ENCODE measurements at regions not wholly inside any gene's neighbourhood (a gene's known extent, or its start where the extent isn't known, plus 50 kb on each side); places are given as distances from the start of the nearest gene placed in this dataset.

DNA sequence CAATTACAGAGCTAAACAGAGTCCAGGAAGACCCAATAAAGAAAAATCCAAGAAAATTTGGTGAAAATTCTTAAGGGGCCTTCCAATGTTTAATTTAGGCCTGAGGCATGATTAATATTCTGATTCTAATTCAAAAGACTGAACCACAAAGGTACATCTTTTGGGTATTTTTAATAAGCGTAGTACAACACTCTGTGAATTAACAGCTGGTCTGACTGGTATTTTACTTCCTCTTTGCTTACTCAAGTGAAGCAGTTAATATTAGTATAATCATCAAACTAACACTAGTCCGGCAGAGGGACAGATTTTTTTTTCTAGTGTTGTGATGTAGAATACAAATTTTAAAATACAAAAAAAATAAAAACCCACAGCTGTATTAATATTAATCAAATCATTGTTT lies 652.9 kb downstream of the NR4A2 start:
- no peaks in the 10 kb centered on the region for H3K79me2 ChIP-seq (ENCODE audit: control insufficient read depth, insufficient read depth, low read length)
- H3K4me2 ChIP-seq (ENCODE audit: extremely low read depth, insufficient read depth, low read length) = no peak overlapping the region
- no peak overlapping the region for H3K4me3 ChIP-seq (replicated peaks in 1 of 4; ENCODE audit: control extremely low read depth in 1 of 4, insufficient read depth in 1 of 4, low read depth in 3 of 4, low read length in 4 of 4)
- H3K9ac ChIP-seq (ENCODE audit: insufficient read depth, low read length) = no peak overlapping the region
- no peaks in the 10 kb centered on the region for H3K4me1 ChIP-seq (ENCODE audit: control insufficient read depth, extremely low read depth, insufficient read depth, low read length)
- no peaks in the 10 kb centered on the region for H3K9me3 ChIP-seq (ENCODE audit: control insufficient read depth, insufficient read depth, low read depth, low read length)
- DNase-seq (ENCODE audit: low read depth in 2 of 2) = no peak
- no peaks in the 10 kb centered on the region for H3K27me3 ChIP-seq (ENCODE audit: control insufficient read depth, insufficient read depth, low read length)
- H3K27ac ChIP-seq (ENCODE audit: insufficient read depth, low read length) = no peak overlapping the region
- no peaks in the 10 kb centered on the region for H3K36me3 ChIP-seq (ENCODE audit: control insufficient read depth, insufficient read depth, low read length)
- H4K20me1 ChIP-seq (ENCODE audit: control insufficient read depth, extremely low read depth, insufficient read depth, low read length) = no peaks in the 10 kb centered on the region
- H2AFZ ChIP-seq (ENCODE audit: low read length) = no peak overlapping the region
- TF ChIP-seq CTCF (conservative IDR thresholded peaks at IDR 0.05 in 1 of 2, IDR thresholded peaks at IDR 0.05 in 1 of 2; ENCODE audit: low read depth in 1 of 2, low read length in 2 of 2) (no peak), EZH2 (IDR thresholded peaks at IDR 0.05; ENCODE audit: low read length, missing control alignments) (no peak)

DNA sequence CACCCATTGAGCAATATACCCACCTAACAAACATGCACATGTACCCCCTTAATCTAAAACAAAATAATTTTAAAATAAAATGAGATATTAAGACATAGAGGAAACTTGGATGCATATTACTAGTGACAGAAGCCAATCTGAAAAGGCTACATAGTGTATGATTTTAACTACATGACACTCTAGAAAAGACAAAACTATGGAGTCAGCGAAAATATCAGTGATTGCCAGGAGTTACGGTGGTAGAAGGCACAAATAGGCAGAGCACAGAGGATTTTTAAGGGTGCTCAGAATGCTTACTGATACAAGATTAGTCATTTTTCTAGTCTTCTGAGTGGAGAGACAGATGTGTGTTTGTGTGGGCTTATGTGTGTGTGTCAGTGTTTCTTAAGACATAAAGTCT lies 656.6 kb downstream of the NR4A2 start:
- H3K4me1 ChIP-seq (ENCODE audit: control insufficient read depth, extremely low read depth, insufficient read depth, low read length) = no peaks in the 10 kb centered on the region
- H4K20me1 ChIP-seq (ENCODE audit: control insufficient read depth, extremely low read depth, insufficient read depth, low read length) = no peaks in the 10 kb centered on the region
- no peak overlapping the region for H3K27ac ChIP-seq (ENCODE audit: insufficient read depth, low read length)
- no peak overlapping the region for H3K9ac ChIP-seq (ENCODE audit: insufficient read depth, low read length)
- no peak overlapping the region for H3K4me3 ChIP-seq (replicated peaks in 1 of 4; ENCODE audit: control extremely low read depth in 1 of 4, insufficient read depth in 1 of 4, low read depth in 3 of 4, low read length in 4 of 4)
- H2AFZ ChIP-seq (ENCODE audit: low read length) = no peak overlapping the region
- DNase-seq (ENCODE audit: low read depth in 2 of 2) = no peak
- H3K79me2 ChIP-seq (ENCODE audit: control insufficient read depth, insufficient read depth, low read length) = no peaks in the 10 kb centered on the region
- TF ChIP-seq EZH2 (IDR thresholded peaks at IDR 0.05; ENCODE audit: low read length, missing control alignments) (no peak), CTCF (conservative IDR thresholded peaks at IDR 0.05 in 1 of 2, IDR thresholded peaks at IDR 0.05 in 1 of 2; ENCODE audit: low read depth in 1 of 2, low read length in 2 of 2) (no peak)
- no peaks in the 10 kb centered on the region for H3K36me3 ChIP-seq (ENCODE audit: control insufficient read depth, insufficient read depth, low read length)
- H3K4me2 ChIP-seq (ENCODE audit: extremely low read depth, insufficient read depth, low read length) = no peak overlapping the region
- H3K27me3 ChIP-seq (ENCODE audit: control insufficient read depth, insufficient read depth, low read length) = no peaks in the 10 kb centered on the region
- no peaks in the 10 kb centered on the region for H3K9me3 ChIP-seq (ENCODE audit: control insufficient read depth, insufficient read depth, low read depth, low read length)

GRCh38 chr2:155665704-155666103 lies 666.8 kb downstream of the NR4A2 start:
- Histone ChIP-seq H3K4me2 (ENCODE audit: extremely low read depth, insufficient read depth, low read length) (no peak overlapping the region), H3K27ac (ENCODE audit: insufficient read depth, low read length) (no peak overlapping the region), H3K27me3 (ENCODE audit: control insufficient read depth, insufficient read depth, low read length) (no peaks in the 10 kb centered on the region), H3K4me1 (ENCODE audit: control insufficient read depth, extremely low read depth, insufficient read depth, low read length) (no peaks in the 10 kb centered on the region), H2AFZ (ENCODE audit: low read length) (no peak overlapping the region), H4K20me1 (ENCODE audit: control insufficient read depth, extremely low read depth, insufficient read depth, low read length) (no peaks in the 10 kb centered on the region), H3K36me3 (ENCODE audit: control insufficient read depth, insufficient read depth, low read length) (no peaks in the 10 kb centered on the region), H3K9ac (ENCODE audit: insufficient read depth, low read length) (no peak overlapping the region), H3K4me3 (replicated peaks in 1 of 4; ENCODE audit: control extremely low read depth in 1 of 4, insufficient read depth in 1 of 4, low read depth in 3 of 4, low read length in 4 of 4) (no peak overlapping the region), H3K9me3 (ENCODE audit: control insufficient read depth, insufficient read depth, low read depth, low read length) (no peaks in the 10 kb centered on the region), H3K79me2 (ENCODE audit: control insufficient read depth, insufficient read depth, low read length) (no peaks in the 10 kb centered on the region)
- no peak for TF ChIP-seq CTCF (conservative IDR thresholded peaks at IDR 0.05 in 1 of 2, IDR thresholded peaks at IDR 0.05 in 1 of 2; ENCODE audit: low read depth in 1 of 2, low read length in 2 of 2)
- no peak for TF ChIP-seq EZH2 (IDR thresholded peaks at IDR 0.05; ENCODE audit: low read length, missing control alignments)
- no peak for DNase-seq (ENCODE audit: low read depth in 2 of 2)

All from fibroblast of lung (primary cell).